SK-N-MC (cell line): ENCODE measurements at regions not wholly inside any gene's neighbourhood (a gene's known extent, or its start where the extent isn't known, plus 50 kb on each side); places are given as distances from the start of the nearest gene placed in this dataset.

Experiments
- EZH2 ChIP-seq: fragments of 200-600 bp; sonication (generic); IDR thresholded peaks from one replicate; pipeline ENCODE4 v1.6.1; 2017; ENCODE audit warnings: antibody characterized with exemption
- POLR2AphosphoS5 ChIP-seq: IDR thresholded peaks from 2 replicates; pipeline ENCODE4 v1.6.1; 2012; ENCODE audit warnings: mild to moderate bottlenecking, low read depth, low read length, borderline replicate concordance

GRCh38 chr7:17446340-17446739, 147.9 kb downstream of the AHR start:
- no peak for TF ChIP-seq EZH2
- TF ChIP-seq POLR2AphosphoS5: no peak
